Erythroblast (primary cell): ENCODE measurements at regions not wholly inside any gene's neighbourhood (a gene's known extent, or its start where the extent isn't known, plus 50 kb on each side); places are given as distances from the start of the nearest gene placed in this dataset.

Source experiments
- GATA1 ChIP-seq: IDR thresholded peaks from 2 replicates; pipeline ENCODE4 v1.6.1; 2011; ENCODE audit warnings: low read depth, mild to moderate bottlenecking, control low read depth, low read length, moderate library complexity
- POLR2A ChIP-seq: IDR thresholded peaks from 2 replicates; pipeline ENCODE4 v1.6.1; 2011; ENCODE audit warnings: mild to moderate bottlenecking, low read length

DNA sequence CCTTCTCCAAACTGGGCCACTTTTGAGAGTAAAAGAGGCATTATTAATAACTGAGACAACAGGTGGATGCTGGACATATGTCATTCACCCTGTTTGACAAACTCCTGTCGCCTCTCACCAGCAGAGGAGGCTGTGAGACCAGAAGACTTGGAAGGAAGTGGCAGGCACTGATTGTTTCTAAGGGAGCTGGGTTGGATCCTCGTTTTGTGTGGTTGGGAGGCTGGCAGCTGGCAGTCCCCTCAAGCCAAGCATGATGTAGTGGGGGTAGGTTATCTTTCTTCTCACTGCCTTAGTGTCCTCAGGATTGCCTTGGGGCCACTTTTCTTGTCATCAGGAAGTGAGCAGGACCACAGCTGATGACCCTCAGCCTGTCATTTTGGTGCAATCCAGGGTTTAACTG is 86.5 kb upstream of the KCNJ15 start:
- TF ChIP-seq POLR2A (no peak), GATA1 (no peak)
